ENCODE measurements at regions not wholly inside any gene's neighbourhood (a gene's known extent, or its start where the extent isn't known, plus 50 kb on each side); places are given as distances from the start of the nearest gene placed in this dataset.

DNA sequence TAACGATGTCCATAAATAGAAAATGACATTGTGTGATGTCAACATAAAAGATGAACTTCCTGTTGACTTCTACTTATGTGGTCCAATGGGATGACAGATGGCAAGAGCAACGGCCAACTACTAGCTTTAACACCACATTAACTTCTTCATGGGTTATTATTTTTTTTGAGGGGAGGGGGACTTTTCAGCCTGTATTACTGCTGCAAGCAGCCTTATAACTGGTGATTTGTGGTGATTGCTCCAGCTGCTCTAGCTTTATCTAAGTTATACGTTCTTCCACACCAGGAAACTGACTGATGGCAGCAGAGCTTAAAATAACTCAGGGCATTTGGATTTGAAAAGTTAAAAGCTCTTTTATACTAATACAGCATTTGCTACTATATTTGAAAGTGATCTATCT is 228.8 kb upstream of the B3GALT2 start:
- Histone ChIP-seq H3K36me3 (replicated peaks; ENCODE audit: insufficient read depth, low read depth) (no peaks in the 10 kb centered on the region), H3K79me2 (no peaks in the 10 kb centered on the region), H3K4me2 (no peak overlapping the region), H3K27me3 (no peaks in the 10 kb centered on the region), H3K4me1 (ENCODE audit: insufficient read depth) (no peaks in the 10 kb centered on the region), H3K9me3 (ENCODE audit: low read depth) (no peaks in the 10 kb centered on the region), H2AFZ (no peak overlapping the region), H3K4me3 (no peak overlapping the region), H4K20me1 (ENCODE audit: insufficient read depth, poor library complexity, severe bottlenecking) (no peaks in the 10 kb centered on the region), H3K9me2 (replicated peaks; ENCODE audit: insufficient read depth) (no peaks in the 10 kb centered on the region), H3K27ac (no peak overlapping the region)
- DNase-seq (ENCODE audit: low spot score), result no peak
- TF ChIP-seq EZH2 (IDR thresholded peaks at IDR 0.05; ENCODE audit: borderline replicate concordance) (no peak), EZH2phosphoT487 (IDR thresholded peaks at IDR 0.05; ENCODE audit: low read depth, severe bottlenecking, unreplicated experiment) (no peak)
- TF ChIP-seq, protein P1, sequence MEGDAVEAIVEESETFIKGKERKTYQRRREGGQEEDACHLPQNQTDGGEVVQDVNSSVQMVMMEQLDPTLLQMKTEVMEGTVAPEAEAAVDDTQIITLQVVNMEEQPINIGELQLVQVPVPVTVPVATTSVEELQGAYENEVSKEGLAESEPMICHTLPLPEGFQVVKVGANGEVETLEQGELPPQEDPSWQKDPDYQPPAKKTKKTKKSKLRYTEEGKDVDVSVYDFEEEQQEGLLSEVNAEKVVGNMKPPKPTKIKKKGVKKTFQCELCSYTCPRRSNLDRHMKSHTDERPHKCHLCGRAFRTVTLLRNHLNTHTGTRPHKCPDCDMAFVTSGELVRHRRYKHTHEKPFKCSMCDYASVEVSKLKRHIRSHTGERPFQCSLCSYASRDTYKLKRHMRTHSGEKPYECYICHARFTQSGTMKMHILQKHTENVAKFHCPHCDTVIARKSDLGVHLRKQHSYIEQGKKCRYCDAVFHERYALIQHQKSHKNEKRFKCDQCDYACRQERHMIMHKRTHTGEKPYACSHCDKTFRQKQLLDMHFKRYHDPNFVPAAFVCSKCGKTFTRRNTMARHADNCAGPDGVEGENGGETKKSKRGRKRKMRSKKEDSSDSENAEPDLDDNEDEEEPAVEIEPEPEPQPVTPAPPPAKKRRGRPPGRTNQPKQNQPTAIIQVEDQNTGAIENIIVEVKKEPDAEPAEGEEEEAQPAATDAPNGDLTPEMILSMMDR (IDR thresholded peaks at IDR 0.05; ENCODE audit: poor library complexity), result no peak
- WGBS (ENCODE audit: low lambda C conversion rate, missing lambda C conversion rate), result 63% methylated on average over 3 of the region's 3 CpGs

DNA sequence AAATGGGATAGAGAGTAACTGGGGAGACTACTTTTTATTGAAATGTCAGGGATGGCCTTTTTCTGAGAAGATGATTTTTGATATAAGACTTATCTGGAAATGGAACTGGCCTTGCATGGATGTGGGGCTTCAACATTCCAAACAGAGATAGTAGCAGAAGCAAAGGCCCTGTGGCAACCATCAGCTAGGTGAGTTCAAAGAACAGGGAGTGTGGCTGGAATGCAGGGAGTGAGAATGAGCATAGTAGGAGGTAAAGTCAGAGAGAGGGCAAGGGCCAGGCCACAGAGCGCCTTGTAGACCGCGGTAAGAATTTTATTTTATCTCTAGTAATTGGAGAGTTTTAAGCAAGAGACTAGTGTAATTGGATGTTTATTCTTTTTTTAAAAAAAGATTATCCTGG is 227.0 kb upstream of the B3GALT2 start:
- Histone ChIP-seq H3K79me2 (no peaks in the 10 kb centered on the region), H3K36me3 (replicated peaks; ENCODE audit: insufficient read depth, low read depth) (no peaks in the 10 kb centered on the region), H4K20me1 (ENCODE audit: insufficient read depth, poor library complexity, severe bottlenecking) (no peaks in the 10 kb centered on the region), H3K27ac (no peak overlapping the region), H3K4me3 (no peak overlapping the region), H3K4me1 (ENCODE audit: insufficient read depth) (peaks cover 5% of the 10 kb centered on the region), H3K9me3 (ENCODE audit: low read depth) (no peaks in the 10 kb centered on the region), H2AFZ (no peak overlapping the region), H3K27me3 (no peaks in the 10 kb centered on the region), H3K9me2 (replicated peaks; ENCODE audit: insufficient read depth) (no peaks in the 10 kb centered on the region), H3K4me2 (no peak overlapping the region)
- WGBS (ENCODE audit: low lambda C conversion rate, missing lambda C conversion rate), result 94% methylated on average over 3 of the region's 3 CpGs
- no peak for DNase-seq (ENCODE audit: low spot score)
- TF ChIP-seq, protein P1 (IDR thresholded peaks at IDR 0.05; ENCODE audit: poor library complexity), result no peak
- no peak for TF ChIP-seq EZH2phosphoT487 (IDR thresholded peaks at IDR 0.05; ENCODE audit: low read depth, severe bottlenecking, unreplicated experiment)
- no peak for TF ChIP-seq EZH2 (IDR thresholded peaks at IDR 0.05; ENCODE audit: borderline replicate concordance)

DNA sequence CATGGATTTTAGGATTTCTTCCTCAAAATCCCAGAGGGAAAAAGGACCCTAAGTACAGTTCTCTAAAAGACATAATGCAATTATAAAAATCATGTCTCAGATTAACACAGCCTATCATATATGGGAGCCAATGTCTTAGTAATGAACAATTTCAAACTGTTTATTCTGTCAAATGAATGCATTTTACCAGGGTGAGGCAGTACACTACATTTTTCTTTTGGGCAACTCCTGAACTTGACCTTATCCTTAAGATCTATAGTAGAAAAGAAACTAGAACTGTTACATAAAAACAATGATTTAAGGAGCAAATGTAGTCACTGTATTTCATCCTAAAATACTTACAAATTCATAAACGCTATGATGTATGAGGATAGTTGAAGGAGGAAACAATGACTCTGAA is 226.3 kb upstream of the B3GALT2 start:
- no peaks in the 10 kb centered on the region for H3K36me3 ChIP-seq (replicated peaks; ENCODE audit: insufficient read depth, low read depth)
- TF ChIP-seq, protein P1 (IDR thresholded peaks at IDR 0.05; ENCODE audit: poor library complexity), result no peak
- TF ChIP-seq EZH2phosphoT487 (IDR thresholded peaks at IDR 0.05; ENCODE audit: low read depth, severe bottlenecking, unreplicated experiment) (no peak), EZH2 (IDR thresholded peaks at IDR 0.05; ENCODE audit: borderline replicate concordance) (no peak)
- H3K27ac ChIP-seq, result no peak overlapping the region
- H3K9me3 ChIP-seq (ENCODE audit: low read depth), result no peaks in the 10 kb centered on the region
- no peak overlapping the region for H2AFZ ChIP-seq
- H3K27me3 ChIP-seq, result no peaks in the 10 kb centered on the region
- H3K4me3 ChIP-seq, result no peak overlapping the region
- H3K79me2 ChIP-seq, result no peaks in the 10 kb centered on the region
- no peak for DNase-seq (ENCODE audit: low spot score)
- no peak overlapping the region for H3K4me2 ChIP-seq
- no peaks in the 10 kb centered on the region for H3K9me2 ChIP-seq (replicated peaks; ENCODE audit: insufficient read depth)
- H4K20me1 ChIP-seq (ENCODE audit: insufficient read depth, poor library complexity, severe bottlenecking), result no peaks in the 10 kb centered on the region
- H3K4me1 ChIP-seq (ENCODE audit: insufficient read depth), result peaks cover 5% of the 10 kb centered on the region
- WGBS (ENCODE audit: low lambda C conversion rate, missing lambda C conversion rate), result 97% methylated on average over 1 of the region's 1 CpG

DNA sequence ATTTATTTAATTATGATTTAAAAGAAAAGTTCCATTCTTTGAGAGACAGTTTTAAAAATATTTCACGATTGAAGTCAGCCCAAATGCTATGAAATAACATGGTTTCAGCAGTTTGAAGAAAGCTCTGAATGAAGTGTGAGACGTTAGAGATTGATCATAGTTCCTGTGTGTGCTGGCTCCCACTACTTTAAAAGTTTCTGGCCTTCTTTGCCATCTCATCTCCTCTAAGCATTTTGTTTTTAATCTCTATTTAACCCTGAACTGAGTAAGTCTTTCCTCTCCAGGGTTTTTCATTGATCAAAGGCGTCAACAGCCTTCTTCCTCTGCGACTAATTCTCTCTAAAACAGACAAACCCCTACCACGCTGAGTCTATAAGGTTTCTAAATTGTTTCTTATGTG is 225.3 kb upstream of the B3GALT2 start:
- TF ChIP-seq EZH2phosphoT487 (IDR thresholded peaks at IDR 0.05; ENCODE audit: low read depth, severe bottlenecking, unreplicated experiment) (no peak), EZH2 (IDR thresholded peaks at IDR 0.05; ENCODE audit: borderline replicate concordance) (no peak)
- TF ChIP-seq, protein P1 (IDR thresholded peaks at IDR 0.05; ENCODE audit: poor library complexity), result no peak
- H3K4me1 ChIP-seq (ENCODE audit: insufficient read depth), result peaks cover 5% of the 10 kb centered on the region
- H3K27me3 ChIP-seq, result no peaks in the 10 kb centered on the region
- no peak overlapping the region for H3K4me2 ChIP-seq
- H3K79me2 ChIP-seq, result no peaks in the 10 kb centered on the region
- H3K4me3 ChIP-seq, result no peak overlapping the region
- 45% methylated on average over 5 of the region's 5 CpGs for WGBS (ENCODE audit: low lambda C conversion rate, missing lambda C conversion rate)
- no peak overlapping the region for H3K27ac ChIP-seq
- H4K20me1 ChIP-seq (ENCODE audit: insufficient read depth, poor library complexity, severe bottlenecking), result no peaks in the 10 kb centered on the region
- DNase-seq (ENCODE audit: low spot score), result no peak
- no peaks in the 10 kb centered on the region for H3K36me3 ChIP-seq (replicated peaks; ENCODE audit: insufficient read depth, low read depth)
- H2AFZ ChIP-seq, result no peak overlapping the region
- H3K9me3 ChIP-seq (ENCODE audit: low read depth), result no peaks in the 10 kb centered on the region
- H3K9me2 ChIP-seq (replicated peaks; ENCODE audit: insufficient read depth), result no peaks in the 10 kb centered on the region
